PC-3 (cell line): ENCODE measurements at regions not wholly inside any gene's neighbourhood (a gene's known extent, or its start where the extent isn't known, plus 50 kb on each side); places are given as distances from the start of the nearest gene placed in this dataset.

Source experiments
- CTCF ChIP-seq: fragments of 300-600 bp; sonication (generic); conservative IDR thresholded peaks from 2 replicates; pipeline ENCODE4 v1.5.1; 2017; ENCODE audit warnings: antibody characterized with exemption, low read depth, mild to moderate bottlenecking, low read length
- EZH2 ChIP-seq: fragments of 300-600 bp; sonication (generic); IDR thresholded peaks from one replicate; pipeline ENCODE4 v1.6.1; 2017; ENCODE audit warnings: antibody characterized with exemption, mild to moderate bottlenecking, low read length; ENCODE audit not compliant: unreplicated experiment
- EZH2phosphoT487 ChIP-seq: fragments of 300-600 bp; sonication (generic); IDR thresholded peaks from 2 replicates; pipeline ENCODE4 v1.6.1; 2018; ENCODE audit warnings: mild to moderate bottlenecking, antibody characterized with exemption, low read length, borderline replicate concordance

GRCh38 chr6:156587071-156587470 is 190.1 kb upstream of the ARID1B start:
- TF ChIP-seq EZH2phosphoT487 (no peak), CTCF (no peak), EZH2 (no peak)
